ENCODE measurements at regions not wholly inside any gene's neighbourhood (a gene's known extent, or its start where the extent isn't known, plus 50 kb on each side); places are given as distances from the start of the nearest gene placed in this dataset.

DNA sequence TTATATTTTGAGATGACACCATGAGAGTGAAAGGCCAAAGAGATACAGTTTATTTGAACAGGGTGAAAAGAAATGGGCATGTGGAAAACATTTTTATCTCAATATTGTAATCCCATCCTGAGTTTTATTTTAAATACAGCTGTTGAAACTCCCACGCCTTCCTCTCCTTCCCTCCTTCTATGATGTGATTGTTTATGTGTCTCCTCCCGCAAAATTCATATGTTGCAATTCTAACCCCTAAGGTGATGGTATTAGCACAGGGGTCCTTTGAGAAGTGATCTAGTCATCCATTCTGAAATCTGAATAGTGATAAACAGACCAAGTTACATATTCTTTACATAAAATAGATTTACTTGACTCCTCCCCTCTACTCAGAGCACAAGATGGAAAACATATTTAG lies 1275.4 kb upstream of the C9orf72 start:
- in situ Hi-C loops (cut with MboI; ENCODE audit: low pct_unique_long_range_greater_than_20kb, low sequenced_read_pairs) = no loop called here
- DNase-seq = no peak

- in situ Hi-C loops (cut with MboI; ENCODE audit: low pct_unique_long_range_greater_than_20kb, low sequenced_read_pairs) = no loop called here
- peak; percentile 60 for DNase-seq
Measured at GRCh38 chr9:28853477-28853876, 1280.2 kb upstream of the C9orf72 start.

DNA sequence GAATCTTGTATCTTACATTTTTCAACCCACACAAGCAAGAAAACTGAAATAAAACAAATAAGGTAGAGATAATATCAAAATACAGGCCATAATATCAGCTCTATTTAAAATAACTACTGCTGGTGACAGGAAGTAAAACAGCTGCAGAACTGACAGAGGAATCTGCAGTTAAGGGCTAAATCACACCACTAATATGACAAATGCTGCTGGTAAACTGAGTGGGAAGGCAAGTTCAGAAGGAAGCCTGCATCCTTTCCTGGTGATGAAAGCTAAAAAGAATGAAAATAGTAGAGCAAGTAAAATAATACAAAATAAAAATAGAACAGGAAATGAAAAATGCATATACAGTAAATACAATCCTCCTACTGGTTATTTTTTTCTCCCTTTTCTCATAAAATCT lies 1293.7 kb upstream of the C9orf72 start:
- DNase-seq = no peak
- in situ Hi-C loops (cut with MboI; ENCODE audit: low pct_unique_long_range_greater_than_20kb, low sequenced_read_pairs) = no loop called here

DNA sequence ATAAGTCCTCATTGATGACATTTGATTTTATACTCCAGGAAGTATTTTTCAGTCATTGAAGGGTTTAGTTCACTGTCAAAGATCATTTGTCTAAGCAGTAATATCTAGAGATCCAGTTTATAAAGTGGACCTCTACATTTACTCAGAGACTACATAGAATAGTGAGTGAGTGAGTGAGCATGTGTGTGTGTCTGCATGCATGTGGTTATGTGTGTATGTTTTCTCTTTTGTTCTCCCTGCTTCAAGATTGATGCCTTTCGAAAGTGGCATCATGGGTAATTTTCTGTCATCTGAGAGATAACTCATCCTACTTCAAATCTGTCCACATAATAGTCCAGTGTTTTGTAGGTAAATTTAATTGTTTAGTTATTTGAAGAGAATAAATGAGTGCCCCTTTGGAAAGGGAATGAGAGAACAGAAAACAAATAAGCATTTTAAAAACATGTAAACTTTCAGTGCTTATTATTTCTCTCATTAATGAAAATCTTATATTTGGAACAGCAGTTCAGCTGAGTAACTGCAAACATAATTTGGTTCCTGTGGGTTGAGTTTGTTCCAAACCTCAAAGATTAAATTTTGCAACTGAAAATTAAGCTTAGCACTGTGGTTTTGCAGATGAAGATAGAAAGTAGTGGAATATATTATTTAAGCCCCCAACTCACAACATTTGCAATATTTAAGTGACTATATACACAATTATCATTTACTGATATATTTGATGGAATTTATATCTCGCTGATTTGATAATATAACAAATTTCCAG lies 1295.1 kb upstream of the C9orf72 start:
- in situ Hi-C loops (cut with MboI; ENCODE audit: low pct_unique_long_range_greater_than_20kb, low sequenced_read_pairs) = no loop called here
- DNase-seq = no peak

DNA sequence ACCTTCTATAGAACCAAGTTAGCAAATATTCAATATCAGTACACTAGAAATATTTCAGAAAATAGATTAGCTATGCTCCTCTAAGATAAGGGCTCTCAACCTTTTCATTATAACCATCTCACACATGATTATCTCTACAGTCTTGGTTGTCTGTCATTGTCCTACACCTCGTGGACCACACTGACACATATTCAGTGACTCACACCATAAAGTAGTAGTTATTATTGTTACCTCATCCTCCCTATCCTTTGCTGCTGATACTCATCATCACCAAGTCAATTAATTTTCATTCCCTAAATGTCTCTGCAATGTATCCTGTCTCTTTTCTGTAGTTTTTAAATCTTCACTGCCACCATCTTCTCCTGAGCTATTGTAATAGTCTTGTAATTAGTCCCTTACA lies 1309.2 kb upstream of the C9orf72 start:
- in situ Hi-C loops (cut with MboI; ENCODE audit: low pct_unique_long_range_greater_than_20kb, low sequenced_read_pairs) = no loop called here
- no peak for DNase-seq

DNA sequence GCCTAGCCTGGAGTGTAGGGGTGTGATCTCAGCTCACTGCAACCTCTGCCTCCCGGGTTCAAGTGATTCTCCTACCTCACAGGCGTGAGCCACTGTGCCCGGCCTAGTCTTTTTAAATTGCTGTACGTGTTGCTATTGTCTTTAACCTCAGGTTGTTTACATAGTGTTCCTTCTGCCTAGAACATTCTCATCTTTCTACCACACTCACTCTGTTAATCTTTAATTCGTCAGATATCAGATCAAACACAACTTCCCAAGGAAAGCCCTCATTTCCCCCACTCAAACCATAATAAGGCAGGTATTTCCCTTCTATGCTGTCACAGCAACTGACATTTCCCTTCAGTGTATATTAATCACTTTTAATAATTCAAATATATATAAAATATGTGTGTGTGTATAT lies 1310.0 kb upstream of the C9orf72 start:
- DNase-seq = no peak
- in situ Hi-C loops (cut with MboI; ENCODE audit: low pct_unique_long_range_greater_than_20kb, low sequenced_read_pairs) = no loop called here

DNA sequence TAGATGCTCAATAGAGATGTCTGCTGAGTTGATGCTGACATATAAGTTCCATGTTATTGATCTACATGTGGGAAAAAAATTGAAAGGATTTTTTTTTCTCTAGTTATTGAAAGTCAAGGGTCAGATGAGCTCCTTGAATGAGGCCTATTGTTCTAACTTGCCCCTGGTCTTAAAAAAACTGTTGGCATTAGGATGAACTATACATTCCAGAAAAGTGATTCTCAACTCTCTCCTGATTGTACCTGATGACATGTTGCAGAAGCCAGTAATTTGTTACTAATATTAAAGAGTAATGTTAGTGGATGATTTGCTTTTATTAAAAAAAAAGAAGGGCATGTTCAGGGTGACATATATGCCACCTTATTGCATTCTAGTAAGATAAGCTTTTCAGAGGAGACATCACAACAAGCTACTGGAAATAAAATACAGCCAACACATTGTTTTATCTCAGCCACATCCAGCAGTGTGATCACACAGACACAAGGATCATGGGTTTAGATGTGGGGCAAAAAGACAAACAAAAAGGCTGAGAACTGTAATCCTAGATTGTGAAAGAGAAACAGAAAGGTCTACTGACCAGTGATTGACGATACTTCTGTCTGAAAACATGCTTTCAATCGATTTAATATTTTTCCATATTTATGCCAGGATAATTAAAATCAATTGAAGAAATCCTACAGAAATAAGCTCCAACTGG lies 1314.1 kb upstream of the C9orf72 start:
- in situ Hi-C loops (cut with MboI; ENCODE audit: low pct_unique_long_range_greater_than_20kb, low sequenced_read_pairs) = no loop called here
- DNase-seq = no peak

DNA sequence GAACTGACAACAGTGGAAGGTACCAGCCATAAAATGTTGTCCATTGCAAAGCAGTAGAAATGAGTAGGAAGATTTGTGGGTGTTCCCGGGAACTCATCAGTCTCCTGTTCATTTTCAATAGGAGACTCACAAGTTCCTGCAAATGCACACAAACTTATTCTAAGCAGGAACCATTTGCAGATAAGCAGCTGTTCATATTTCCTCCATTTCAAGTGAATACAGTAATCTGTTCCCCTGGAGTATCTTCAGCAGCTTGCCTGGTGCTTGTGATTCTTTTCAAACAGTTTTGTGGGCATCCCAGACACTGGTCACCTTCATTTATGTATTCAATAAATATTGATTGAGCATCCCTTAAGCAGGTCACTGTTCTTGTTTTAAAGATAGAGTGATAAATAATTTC lies 1315.5 kb upstream of the C9orf72 start:
- in situ Hi-C loops (cut with MboI; ENCODE audit: low pct_unique_long_range_greater_than_20kb, low sequenced_read_pairs) = no loop called here
- no peak for DNase-seq

DNA sequence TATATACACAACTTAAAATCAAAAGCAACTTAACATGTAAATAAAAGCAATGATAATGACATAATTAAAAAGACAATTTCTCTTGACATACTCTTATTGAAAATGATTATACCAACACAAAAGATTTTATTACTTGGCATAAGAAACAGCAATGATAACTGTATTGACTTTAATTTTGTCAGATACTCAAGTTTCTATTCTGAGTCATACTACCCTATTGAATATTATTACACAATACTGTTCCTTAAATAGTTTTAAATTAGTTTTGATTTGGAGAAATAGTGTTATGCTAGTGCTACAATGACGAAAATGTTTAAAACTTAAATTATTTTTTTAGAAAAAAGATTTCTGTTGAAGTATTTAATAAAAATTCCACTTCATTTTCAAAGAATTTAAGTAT lies 1319.3 kb upstream of the C9orf72 start:
- in situ Hi-C loops (cut with MboI; ENCODE audit: low pct_unique_long_range_greater_than_20kb, low sequenced_read_pairs) = no loop called here

GRCh38 chr9:28899267-28899666 lies 1326.0 kb upstream of the C9orf72 start:
- in situ Hi-C loops (cut with MboI; ENCODE audit: low pct_unique_long_range_greater_than_20kb, low sequenced_read_pairs) = no loop called here
- no peak for DNase-seq

More for the DNA sequence above, 1319.3 kb upstream of the C9orf72 start:
- DNase-seq = no peak

DNA sequence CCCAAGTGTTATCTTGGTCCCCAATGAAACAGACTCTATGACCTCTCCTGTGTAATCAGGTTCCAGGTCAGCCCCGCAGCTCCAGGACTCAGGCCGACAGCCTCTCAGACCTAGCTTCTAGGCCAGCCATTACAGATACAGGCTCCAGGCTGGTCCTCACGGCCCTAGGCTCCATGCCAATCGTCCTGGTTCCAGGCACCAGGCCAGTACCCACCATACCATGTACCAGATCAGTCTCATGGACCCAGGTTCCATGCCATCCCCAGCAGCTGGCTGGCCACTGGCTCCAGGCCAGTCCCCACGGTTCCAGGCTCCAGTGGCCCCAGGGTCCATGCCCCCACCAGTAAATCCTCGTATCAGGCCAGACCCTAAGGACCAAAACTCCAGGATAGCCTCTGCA lies 1326.6 kb upstream of the C9orf72 start:
- in situ Hi-C loops (cut with MboI; ENCODE audit: low pct_unique_long_range_greater_than_20kb, low sequenced_read_pairs) = no loop called here

DNA sequence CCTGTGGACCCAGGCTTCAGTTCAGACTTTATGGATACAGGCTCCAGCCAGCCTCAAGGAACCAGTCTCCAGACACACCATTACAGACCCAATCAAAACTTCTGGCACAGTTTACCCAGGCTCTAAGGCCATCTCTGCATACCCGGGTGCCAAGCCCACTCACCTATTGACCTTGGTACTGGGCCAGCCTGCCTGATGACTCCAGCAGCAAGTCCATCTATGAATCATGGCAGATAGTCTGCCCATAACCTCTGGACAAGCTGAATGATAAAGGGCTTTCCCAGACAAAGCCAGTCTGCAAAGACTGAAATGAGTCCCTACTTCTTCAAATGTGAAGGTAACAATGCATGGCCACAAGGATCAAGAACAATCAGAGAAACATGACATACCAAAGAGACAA lies 1327.1 kb upstream of the C9orf72 start:
- no peak for DNase-seq
- in situ Hi-C loops (cut with MboI; ENCODE audit: low pct_unique_long_range_greater_than_20kb, low sequenced_read_pairs) = no loop called here

More for the DNA sequence above, 1326.6 kb upstream of the C9orf72 start:
- DNase-seq = no peak

GRCh38 chr9:28909526-28909925 lies 1336.2 kb upstream of the C9orf72 start:
- DNase-seq = no peak
- in situ Hi-C loops (cut with MboI; ENCODE audit: low pct_unique_long_range_greater_than_20kb, low sequenced_read_pairs) = no loop called here

DNA sequence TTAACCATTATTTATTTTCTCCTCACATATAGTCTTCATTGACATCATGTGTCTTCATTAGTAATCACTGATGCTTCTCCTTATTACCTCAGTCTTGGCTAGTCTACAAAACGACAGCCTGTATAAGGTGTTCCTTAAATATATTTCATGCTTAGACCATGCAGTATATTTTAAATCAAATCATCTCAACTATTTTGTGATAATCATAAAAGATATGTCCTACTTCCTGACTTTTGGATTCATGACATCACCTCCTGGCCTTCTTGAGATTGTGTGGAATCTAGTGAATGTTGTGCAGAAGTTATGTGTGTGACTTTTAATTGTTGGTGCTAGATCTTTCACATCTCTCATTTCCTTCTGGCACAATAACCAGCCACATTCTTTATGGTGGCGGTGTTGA lies 1339.3 kb upstream of the C9orf72 start:
- DNase-seq = no peak
- in situ Hi-C loops (cut with MboI; ENCODE audit: low pct_unique_long_range_greater_than_20kb, low sequenced_read_pairs) = no loop called here

GRCh38 chr9:28915202-28915930 lies 1342.1 kb upstream of the C9orf72 start:
- no peak for DNase-seq
- in situ Hi-C loops (cut with MboI; ENCODE audit: low pct_unique_long_range_greater_than_20kb, low sequenced_read_pairs) = no loop called here

DNA sequence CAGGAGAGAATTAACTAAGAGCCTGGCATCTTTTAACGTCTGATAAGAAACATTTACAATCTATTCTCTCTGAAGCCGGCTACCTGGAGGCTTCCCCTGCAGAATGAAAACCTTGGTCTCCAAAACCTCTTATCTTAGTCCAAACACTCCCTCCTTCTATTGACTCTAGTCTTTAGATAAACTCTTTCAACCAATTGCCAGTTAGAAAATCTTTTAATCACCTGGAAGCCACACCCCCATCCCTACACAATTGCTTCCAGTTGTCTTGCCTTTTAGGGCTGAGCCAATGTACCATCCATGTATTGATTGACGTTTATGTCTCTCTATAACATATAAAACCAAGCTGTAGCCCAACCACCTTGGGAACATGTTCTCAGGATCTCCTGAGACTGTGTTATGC lies 1343.1 kb upstream of the C9orf72 start:
- no peak for DNase-seq
- in situ Hi-C loops (cut with MboI; ENCODE audit: low pct_unique_long_range_greater_than_20kb, low sequenced_read_pairs) = no loop called here

- DNase-seq = no peak
- in situ Hi-C loops (cut with MboI; ENCODE audit: low pct_unique_long_range_greater_than_20kb, low sequenced_read_pairs) = no loop called here
Measured at GRCh38 chr9:28921857-28922500, 1348.7 kb upstream of the C9orf72 start.

DNA sequence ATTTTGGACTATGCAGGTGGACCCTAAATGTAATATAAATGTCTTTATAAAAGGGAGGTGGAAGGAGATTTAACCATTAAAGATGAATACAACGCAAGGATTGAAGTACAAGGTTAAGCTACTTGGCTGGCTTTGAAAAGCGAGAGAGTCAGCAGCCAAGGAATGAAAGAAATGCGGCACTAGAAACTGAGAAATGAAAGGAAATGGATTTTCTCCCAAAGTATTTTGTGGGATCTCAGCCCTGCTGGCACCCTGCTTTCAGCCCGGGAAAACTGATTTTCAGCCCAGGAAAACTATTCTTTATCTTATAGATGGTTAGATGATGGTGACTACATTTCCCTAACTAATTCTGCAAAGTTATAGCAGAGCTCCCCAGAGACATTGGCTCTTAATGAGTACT lies 1349.6 kb upstream of the C9orf72 start:
- in situ Hi-C loops (cut with MboI; ENCODE audit: low pct_unique_long_range_greater_than_20kb, low sequenced_read_pairs) = no loop called here
- no peak for DNase-seq

DNA sequence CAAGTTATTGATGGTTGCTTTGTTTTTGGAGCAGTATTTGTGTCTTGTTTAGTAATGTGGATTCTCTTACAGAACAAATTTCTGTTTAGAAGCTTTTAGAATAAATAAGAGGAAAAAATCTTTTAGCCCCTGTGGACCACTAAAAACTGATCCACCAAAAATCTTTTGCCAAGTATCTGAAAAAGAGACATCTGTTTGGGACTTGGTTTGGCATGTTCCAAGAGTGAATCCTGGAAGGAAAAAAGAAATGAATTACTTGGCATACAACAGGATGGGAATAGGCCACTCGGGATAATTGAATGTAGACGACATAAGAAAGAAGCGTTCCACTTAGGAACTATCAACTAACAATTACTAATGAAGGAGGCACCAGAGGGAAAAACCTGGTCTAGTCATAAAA lies 1350.1 kb upstream of the C9orf72 start:
- in situ Hi-C loops (cut with MboI; ENCODE audit: low pct_unique_long_range_greater_than_20kb, low sequenced_read_pairs) = no loop called here
- DNase-seq = no peak

DNA sequence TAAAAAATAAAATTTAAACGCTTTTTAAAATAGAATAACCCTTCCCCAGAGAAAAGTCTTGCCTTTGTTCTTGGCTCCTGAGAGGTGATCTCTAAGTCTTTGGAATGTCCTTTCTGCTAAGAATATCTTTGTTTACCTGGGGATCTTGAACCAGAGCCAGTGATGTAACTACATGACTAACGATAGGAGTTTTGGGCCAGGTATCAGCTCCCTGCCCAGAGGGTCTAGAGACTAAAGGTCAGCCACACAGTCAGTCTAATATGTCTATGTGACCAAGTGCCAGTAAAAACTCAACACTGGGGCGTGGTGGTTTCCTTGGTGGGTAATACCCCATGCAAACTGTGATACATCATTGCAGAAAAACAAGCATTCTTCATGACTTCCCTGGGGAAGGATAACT lies 1351.9 kb upstream of the C9orf72 start:
- in situ Hi-C loops (cut with MboI; ENCODE audit: low pct_unique_long_range_greater_than_20kb, low sequenced_read_pairs) = no loop called here
- no peak for DNase-seq
